ENCODE measurements at regions not wholly inside any gene's neighbourhood (a gene's known extent, or its start where the extent isn't known, plus 50 kb on each side); places are given as distances from the start of the nearest gene placed in this dataset.

- no peaks in the 10 kb centered on the region for H3K9me3 ChIP-seq (replicated peaks; ENCODE audit: control insufficient read depth, insufficient read depth, low read depth, low read length)
- H3K4me1 ChIP-seq (replicated peaks in 1 of 2; ENCODE audit: control insufficient read depth in 2 of 2, insufficient read depth in 2 of 2, low read length in 2 of 2) = no peaks in the 10 kb centered on the region
- no peak overlapping the region for H3K4me3 ChIP-seq
- no peak overlapping the region for H2AFZ ChIP-seq (ENCODE audit: low read depth, low read length)
- no peak for FAIRE-seq
- peaks cover 0 to 3% of the 10 kb centered on the region in 2 experiments; a peak in 2 of 5 replicates for H3K27me3 ChIP-seq (ENCODE audit: control insufficient read depth in 2 of 2, insufficient read depth in 2 of 2, low read length in 2 of 2)
- H3K4me2 ChIP-seq (ENCODE audit: insufficient read depth, low read length) = no peak overlapping the region
- no peak for ATAC-seq
- CTCF ChIA-PET (ENCODE audit: low intra/inter-chr PET ratio) = no interaction called here
- DNase-seq (ENCODE audit: extremely low read depth in 1 of 4, low spot score in 3 of 4) = no peak
- H3K79me2 ChIP-seq (ENCODE audit: control insufficient read depth, insufficient read depth, low read length) = no peaks in the 10 kb centered on the region
- BruUV-seq (replicated peaks) = no TSS peak
- no peak overlapping the region for H3K9ac ChIP-seq (ENCODE audit: insufficient read depth in 1 of 2, low read depth in 2 of 2, low read length in 2 of 2)
- WGBS (ENCODE audit: insufficient coverage, low coverage, missing lambda C conversion rate) = 0% methylated on average over 3 of the region's 3 CpGs
- TF ChIP-seq ZNF511 (CRISPR knock-in tag; IDR thresholded peaks at IDR 0.05) (no peak), ZNF449 (CRISPR knock-in tag; IDR thresholded peaks at IDR 0.05) (no peak), SP2 (IDR thresholded peaks at IDR 0.05; ENCODE audit: extremely low read depth, low read depth, low read length, poor library complexity, severe bottlenecking) (no peak), ZC3H11A (IDR thresholded peaks at IDR 0.05; ENCODE audit: low read depth, low read length) (no peak), GTF3C2 (IDR thresholded peaks at IDR 0.05; ENCODE audit: borderline replicate concordance, extremely low read depth, insufficient read length) (no peak), NR2F6 (CRISPR knock-in tag; IDR thresholded peaks at IDR 0.05) (no peak), FOSL1 (tag; conservative IDR thresholded peaks at IDR 0.05) (no peak), MECOM (CRISPR knock-in tag; IDR thresholded peaks at IDR 0.05) (no peak), MED1 (CRISPR knock-in tag; IDR thresholded peaks at IDR 0.05; ENCODE audit: borderline replicate concordance) (no peak), PHTF2 (CRISPR knock-in tag; IDR thresholded peaks at IDR 0.05) (no peak), DEAF1 (CRISPR knock-in tag; IDR thresholded peaks at IDR 0.05) (no peak), ZNF133 (CRISPR knock-in tag; IDR thresholded peaks at IDR 0.05) (no peak)
- H3K36me3 ChIP-seq (ENCODE audit: control insufficient read depth, insufficient read depth, low read length) = no peaks in the 10 kb centered on the region
- no peak overlapping the region for H3K27ac ChIP-seq (ENCODE audit: extremely low read depth, low read depth, low read length)
- H3K9me1 ChIP-seq (ENCODE audit: control insufficient read depth, insufficient read depth, low read length) = no peaks in the 10 kb centered on the region
- POLR2A ChIA-PET = no interaction called here
- intact Hi-C loops (cut with micrococcal nuclease) = no loop called here
- no peaks in the 10 kb centered on the region for H4K20me1 ChIP-seq (replicated peaks; ENCODE audit: control insufficient read depth, insufficient read depth, low read length)
- in situ Hi-C loops (cut with MboI) = no loop called here
These were observed 414.1 kb upstream of the ID2 start for GRCh38 chr2:8267721-8268120.

Measured in K562 (cell line).